ENCODE measurements at regions not wholly inside any gene's neighbourhood (a gene's known extent, or its start where the extent isn't known, plus 50 kb on each side); places are given as distances from the start of the nearest gene placed in this dataset.

DNA sequence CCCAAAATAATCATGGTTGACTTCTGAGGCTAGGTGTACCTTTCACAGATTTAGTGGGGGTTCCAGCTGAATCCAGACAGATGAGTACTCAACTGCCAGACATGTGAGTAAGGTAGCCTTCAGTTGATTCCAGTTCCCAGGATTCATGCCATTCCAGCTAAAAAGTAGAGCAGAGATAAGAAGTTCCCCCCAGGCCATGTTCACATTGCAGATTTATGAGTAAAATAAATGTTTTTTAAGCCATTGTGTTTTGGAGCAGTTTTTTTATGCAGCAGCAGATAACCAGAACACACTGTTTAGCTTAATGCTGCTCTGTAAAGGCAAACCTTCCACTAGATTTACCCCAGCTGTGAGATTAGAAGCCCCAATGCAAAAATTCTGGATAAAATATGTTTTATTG, 245.0 kb downstream of the RFPL4B start:
- ATAC-seq (no peak), DNase-seq (ENCODE audit: low read depth, low spot score) (no peak)
- BruUV-seq (replicated peaks): no TSS peak
- intact Hi-C loops (cut with micrococcal nuclease; ENCODE audit: unreplicated experiment): no loop called here
- Histone ChIP-seq H3K4me1 (ENCODE audit: control insufficient read depth, insufficient read depth, low read length) (no peaks in the 10 kb centered on the region), H3K9me3 (ENCODE audit: control insufficient read depth, insufficient read depth, low read depth, low read length) (peaks cover 19% of the 10 kb centered on the region), H3K27me3 (ENCODE audit: control insufficient read depth, insufficient read depth, low read length) (no peaks in the 10 kb centered on the region), H3K36me3 (ENCODE audit: control insufficient read depth, insufficient read depth, low read length) (no peaks in the 10 kb centered on the region), H3K4me3 (ENCODE audit: low read depth in 2 of 2, low read length in 2 of 2) (no peak overlapping the region), H3K27ac (ENCODE audit: low read length) (no peak overlapping the region)
- in situ Hi-C loops (cut with HindIII; ENCODE audit: low pct_unique_long_range_greater_than_20kb, low sequenced_read_pairs): no loop called here
- no peak for TF ChIP-seq TCF7L2 (IDR thresholded peaks at IDR 0.05; ENCODE audit: low read depth, low read length)
- no peak for TF ChIP-seq CTCF (IDR thresholded peaks at IDR 0.05)
- no peak for TF ChIP-seq POLR2AphosphoS5 (IDR thresholded peaks at IDR 0.05; ENCODE audit: low read depth, low read length)
- TF ChIP-seq, protein P1, sequence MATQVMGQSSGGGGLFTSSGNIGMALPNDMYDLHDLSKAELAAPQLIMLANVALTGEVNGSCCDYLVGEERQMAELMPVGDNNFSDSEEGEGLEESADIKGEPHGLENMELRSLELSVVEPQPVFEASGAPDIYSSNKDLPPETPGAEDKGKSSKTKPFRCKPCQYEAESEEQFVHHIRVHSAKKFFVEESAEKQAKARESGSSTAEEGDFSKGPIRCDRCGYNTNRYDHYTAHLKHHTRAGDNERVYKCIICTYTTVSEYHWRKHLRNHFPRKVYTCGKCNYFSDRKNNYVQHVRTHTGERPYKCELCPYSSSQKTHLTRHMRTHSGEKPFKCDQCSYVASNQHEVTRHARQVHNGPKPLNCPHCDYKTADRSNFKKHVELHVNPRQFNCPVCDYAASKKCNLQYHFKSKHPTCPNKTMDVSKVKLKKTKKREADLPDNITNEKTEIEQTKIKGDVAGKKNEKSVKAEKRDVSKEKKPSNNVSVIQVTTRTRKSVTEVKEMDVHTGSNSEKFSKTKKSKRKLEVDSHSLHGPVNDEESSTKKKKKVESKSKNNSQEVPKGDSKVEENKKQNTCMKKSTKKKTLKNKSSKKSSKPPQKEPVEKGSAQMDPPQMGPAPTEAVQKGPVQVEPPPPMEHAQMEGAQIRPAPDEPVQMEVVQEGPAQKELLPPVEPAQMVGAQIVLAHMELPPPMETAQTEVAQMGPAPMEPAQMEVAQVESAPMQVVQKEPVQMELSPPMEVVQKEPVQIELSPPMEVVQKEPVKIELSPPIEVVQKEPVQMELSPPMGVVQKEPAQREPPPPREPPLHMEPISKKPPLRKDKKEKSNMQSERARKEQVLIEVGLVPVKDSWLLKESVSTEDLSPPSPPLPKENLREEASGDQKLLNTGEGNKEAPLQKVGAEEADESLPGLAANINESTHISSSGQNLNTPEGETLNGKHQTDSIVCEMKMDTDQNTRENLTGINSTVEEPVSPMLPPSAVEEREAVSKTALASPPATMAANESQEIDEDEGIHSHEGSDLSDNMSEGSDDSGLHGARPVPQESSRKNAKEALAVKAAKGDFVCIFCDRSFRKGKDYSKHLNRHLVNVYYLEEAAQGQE (IDR thresholded peaks at IDR 0.05; ENCODE audit: insufficient read depth in 1 of 2, low read depth in 2 of 2, low read length in 1 of 2): no peak
- TF ChIP-seq SIN3A (IDR thresholded peaks at IDR 0.05; ENCODE audit: borderline replicate concordance, insufficient read depth, low read depth, low read length): no peak
- ChIA-PET CTCF (no interaction called here), POLR2A (no interaction called here)

- in situ Hi-C loops (cut with HindIII; ENCODE audit: low pct_unique_long_range_greater_than_20kb, low sequenced_read_pairs): no loop called here
- no peak overlapping the region for H3K4me3 ChIP-seq (ENCODE audit: low read depth in 2 of 2, low read length in 2 of 2)
- ChIA-PET POLR2A (no interaction called here), CTCF (no interaction called here)
- H3K9me3 ChIP-seq (ENCODE audit: control insufficient read depth, insufficient read depth, low read depth, low read length): peaks cover 19% of the 10 kb centered on the region
- no peak for DNase-seq (ENCODE audit: low read depth, low spot score)
- H3K27me3 ChIP-seq (ENCODE audit: control insufficient read depth, insufficient read depth, low read length): no peaks in the 10 kb centered on the region
- intact Hi-C loops (cut with micrococcal nuclease; ENCODE audit: unreplicated experiment): no loop called here
- H3K27ac ChIP-seq (ENCODE audit: low read length): no peak overlapping the region
- BruUV-seq (replicated peaks): no TSS peak
- no peak for ATAC-seq
- no peak for TF ChIP-seq POLR2AphosphoS5 (IDR thresholded peaks at IDR 0.05; ENCODE audit: low read depth, low read length)
- no peak for TF ChIP-seq SIN3A (IDR thresholded peaks at IDR 0.05; ENCODE audit: borderline replicate concordance, insufficient read depth, low read depth, low read length)
- TF ChIP-seq CTCF (IDR thresholded peaks at IDR 0.05): no peak
- TF ChIP-seq TCF7L2 (IDR thresholded peaks at IDR 0.05; ENCODE audit: low read depth, low read length): no peak
- TF ChIP-seq, protein P1 (IDR thresholded peaks at IDR 0.05; ENCODE audit: insufficient read depth in 1 of 2, low read depth in 2 of 2, low read length in 1 of 2): no peak
- no peaks in the 10 kb centered on the region for H3K36me3 ChIP-seq (ENCODE audit: control insufficient read depth, insufficient read depth, low read length)
- no peaks in the 10 kb centered on the region for H3K4me1 ChIP-seq (ENCODE audit: control insufficient read depth, insufficient read depth, low read length)
Observed at GRCh38 chr6:112594886-112595594, 247.9 kb downstream of the RFPL4B start.
